ENCODE measurements at regions not wholly inside any gene's neighbourhood (a gene's known extent, or its start where the extent isn't known, plus 50 kb on each side); places are given as distances from the start of the nearest gene placed in this dataset.

GRCh38 chr2:13508671-13509070 lies 791.9 kb downstream of the TRIB2 start:
- no peak for TF ChIP-seq CTCF (conservative IDR thresholded peaks at IDR 0.05; ENCODE audit: low read length)
- no peak for TF ChIP-seq EZH2phosphoT487 (IDR thresholded peaks at IDR 0.05; ENCODE audit: borderline replicate concordance, low read depth, low read length)
- ChIA-PET CTCF (ENCODE audit: unreplicated experiment) (no interaction called here), POLR2A (interaction anchor here (1.8 kb wide), 1 partner anchor 10 kb away, joined by 6 read pairs; no protein-coding TSS in a partner anchor)
- H3K4me3 ChIP-seq (ENCODE audit: low read depth, low read length, poor library complexity, severe bottlenecking) = no peak overlapping the region
- H3K36me3 ChIP-seq (ENCODE audit: insufficient read depth, low read length) = no peaks in the 10 kb centered on the region
- DNase-seq (ENCODE audit: low spot score) = no peak
- no peaks in the 10 kb centered on the region for H4K20me1 ChIP-seq (ENCODE audit: insufficient read depth, low read length)
- BruUV-seq (replicated peaks) = no TSS peak
- no peaks in the 10 kb centered on the region for H3K4me1 ChIP-seq (ENCODE audit: insufficient read depth, low read length, poor library complexity, severe bottlenecking)
- no peak overlapping the region for H3K27ac ChIP-seq (ENCODE audit: low read depth, low read length, poor library complexity, severe bottlenecking)
- no peaks in the 10 kb centered on the region for H3K79me2 ChIP-seq (ENCODE audit: insufficient read depth, low read depth, low read length)
- H3K4me2 ChIP-seq (ENCODE audit: low read length) = no peak overlapping the region
- no peak overlapping the region for H2AFZ ChIP-seq (ENCODE audit: low read length)
- H3K9me2 ChIP-seq (ENCODE audit: insufficient read depth, low read length) = no peaks in the 10 kb centered on the region
- intact Hi-C loops (cut with micrococcal nuclease; ENCODE audit: unreplicated experiment) = no loop called here
- H3K9me3 ChIP-seq (ENCODE audit: low read length) = no peaks in the 10 kb centered on the region

DNA sequence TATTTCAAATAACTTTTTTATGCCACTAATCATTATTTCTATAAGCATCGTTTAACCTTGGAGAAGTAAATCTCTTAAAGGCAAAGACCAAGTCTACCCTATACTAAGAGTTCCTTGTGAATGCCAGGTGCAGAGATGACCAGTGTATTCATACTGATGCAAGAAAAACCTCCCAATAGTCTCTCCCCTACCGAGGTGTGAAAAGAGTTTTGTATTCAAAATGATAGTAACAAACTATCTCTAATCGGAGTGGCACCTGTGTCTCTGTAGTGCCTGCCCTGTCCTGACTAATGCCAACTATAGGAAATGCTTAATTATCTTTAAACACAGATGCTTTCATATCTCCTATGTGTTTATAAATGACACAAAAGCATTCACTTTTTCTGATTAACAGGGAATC lies 798.5 kb downstream of the TRIB2 start:
- DNase-seq (ENCODE audit: low spot score) = no peak
- no peaks in the 10 kb centered on the region for H3K9me3 ChIP-seq (ENCODE audit: low read length)
- H3K4me1 ChIP-seq (ENCODE audit: insufficient read depth, low read length, poor library complexity, severe bottlenecking) = no peaks in the 10 kb centered on the region
- H3K79me2 ChIP-seq (ENCODE audit: insufficient read depth, low read depth, low read length) = no peaks in the 10 kb centered on the region
- TF ChIP-seq CTCF (conservative IDR thresholded peaks at IDR 0.05; ENCODE audit: low read length) = no peak
- TF ChIP-seq EZH2phosphoT487 (IDR thresholded peaks at IDR 0.05; ENCODE audit: borderline replicate concordance, low read depth, low read length) = no peak
- no TSS peak for BruUV-seq (replicated peaks)
- no peaks in the 10 kb centered on the region for H3K9me2 ChIP-seq (ENCODE audit: insufficient read depth, low read length)
- ChIA-PET CTCF (ENCODE audit: unreplicated experiment) (no interaction called here), POLR2A (interaction anchor here (0.6 kb wide), 1 partner anchor 12 kb away, joined by 3 read pairs; no protein-coding TSS in a partner anchor)
- intact Hi-C loops (cut with micrococcal nuclease; ENCODE audit: unreplicated experiment) = no loop called here
- no peak overlapping the region for H2AFZ ChIP-seq (ENCODE audit: low read length)
- H3K4me2 ChIP-seq (ENCODE audit: low read length) = no peak overlapping the region
- no peaks in the 10 kb centered on the region for H3K36me3 ChIP-seq (ENCODE audit: insufficient read depth, low read length)
- no peak overlapping the region for H3K4me3 ChIP-seq (ENCODE audit: low read depth, low read length, poor library complexity, severe bottlenecking)
- no peaks in the 10 kb centered on the region for H4K20me1 ChIP-seq (ENCODE audit: insufficient read depth, low read length)
- no peak overlapping the region for H3K27ac ChIP-seq (ENCODE audit: low read depth, low read length, poor library complexity, severe bottlenecking)

GRCh38 chr2:13522096-13522495 lies 805.4 kb downstream of the TRIB2 start:
- H3K27ac ChIP-seq (ENCODE audit: low read depth, low read length, poor library complexity, severe bottlenecking) = no peak overlapping the region
- CTCF ChIA-PET (ENCODE audit: unreplicated experiment) = no interaction called here
- intact Hi-C loops (cut with micrococcal nuclease; ENCODE audit: unreplicated experiment) = no loop called here
- POLR2A ChIA-PET = interaction anchor here (0.6 to 0.8 kb wide), 2 partner anchors 38 to 461 kb away, joined by 3 read pairs; no protein-coding TSS in a partner anchor
- H3K4me1 ChIP-seq (ENCODE audit: insufficient read depth, low read length, poor library complexity, severe bottlenecking) = no peaks in the 10 kb centered on the region
- no peak for TF ChIP-seq CTCF (conservative IDR thresholded peaks at IDR 0.05; ENCODE audit: low read length)
- TF ChIP-seq EZH2phosphoT487 (IDR thresholded peaks at IDR 0.05; ENCODE audit: borderline replicate concordance, low read depth, low read length) = no peak
- H2AFZ ChIP-seq (ENCODE audit: low read length) = no peak overlapping the region
- no peaks in the 10 kb centered on the region for H3K79me2 ChIP-seq (ENCODE audit: insufficient read depth, low read depth, low read length)
- no peak for DNase-seq (ENCODE audit: low spot score)
- H3K4me2 ChIP-seq (ENCODE audit: low read length) = no peak overlapping the region
- H3K9me2 ChIP-seq (ENCODE audit: insufficient read depth, low read length) = no peaks in the 10 kb centered on the region
- H3K9me3 ChIP-seq (ENCODE audit: low read length) = no peaks in the 10 kb centered on the region
- H3K4me3 ChIP-seq (ENCODE audit: low read depth, low read length, poor library complexity, severe bottlenecking) = no peak overlapping the region
- no peaks in the 10 kb centered on the region for H3K36me3 ChIP-seq (ENCODE audit: insufficient read depth, low read length)
- no peaks in the 10 kb centered on the region for H4K20me1 ChIP-seq (ENCODE audit: insufficient read depth, low read length)
- no TSS peak for BruUV-seq (replicated peaks)
